ENCODE measurements at regions not wholly inside any gene's neighbourhood (a gene's known extent, or its start where the extent isn't known, plus 50 kb on each side); places are given as distances from the start of the nearest gene placed in this dataset.

DNA sequence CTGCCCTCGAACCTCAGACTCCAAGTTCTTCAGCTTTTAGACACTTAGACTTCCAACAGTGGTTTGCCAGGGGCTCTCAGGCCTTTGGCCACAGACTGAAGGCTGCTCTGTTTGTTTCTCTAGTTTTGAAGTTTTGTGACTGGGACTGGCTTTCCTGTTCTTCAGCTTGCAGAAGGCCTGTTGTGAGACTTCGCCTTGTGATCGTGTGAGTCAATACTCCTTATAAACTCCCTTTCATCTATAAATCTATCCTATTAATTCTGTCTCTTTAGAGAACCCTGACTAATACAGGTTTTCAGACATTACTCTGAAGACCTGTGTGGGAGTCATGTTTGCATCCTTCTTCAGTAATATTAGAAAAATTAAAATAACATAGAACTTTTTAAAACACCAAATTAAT is 289.1 kb downstream of the RMST start:
- no peak for DNase-seq
- TF ChIP-seq POLR2A (IDR thresholded peaks at IDR 0.05; ENCODE audit: low read length) (no peak), GATA1 (IDR thresholded peaks at IDR 0.05; ENCODE audit: low read depth, low read length) (no peak)

DNA sequence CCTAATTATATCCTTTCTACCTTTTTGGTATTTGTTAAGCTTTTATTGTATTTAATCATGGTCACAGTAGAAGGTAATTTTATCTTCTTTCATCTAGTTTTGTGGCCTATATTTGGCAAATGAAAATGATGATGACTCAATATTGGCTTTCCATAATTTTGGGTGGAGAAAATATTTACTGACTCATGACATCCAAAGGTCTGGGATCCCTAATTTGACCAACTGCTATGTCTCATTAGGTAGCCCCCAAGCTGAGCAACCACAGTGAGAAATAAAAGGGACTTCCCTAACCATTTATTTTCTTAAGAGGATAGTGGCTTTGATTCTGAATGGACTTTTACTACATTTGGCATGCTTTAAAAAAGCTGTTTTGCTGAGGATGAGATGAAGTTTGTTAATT is 289.5 kb downstream of the RMST start:
- TF ChIP-seq GATA1 (IDR thresholded peaks at IDR 0.05; ENCODE audit: low read depth, low read length), result no peak
- TF ChIP-seq POLR2A (IDR thresholded peaks at IDR 0.05; ENCODE audit: low read length), result no peak
- no peak for DNase-seq

DNA sequence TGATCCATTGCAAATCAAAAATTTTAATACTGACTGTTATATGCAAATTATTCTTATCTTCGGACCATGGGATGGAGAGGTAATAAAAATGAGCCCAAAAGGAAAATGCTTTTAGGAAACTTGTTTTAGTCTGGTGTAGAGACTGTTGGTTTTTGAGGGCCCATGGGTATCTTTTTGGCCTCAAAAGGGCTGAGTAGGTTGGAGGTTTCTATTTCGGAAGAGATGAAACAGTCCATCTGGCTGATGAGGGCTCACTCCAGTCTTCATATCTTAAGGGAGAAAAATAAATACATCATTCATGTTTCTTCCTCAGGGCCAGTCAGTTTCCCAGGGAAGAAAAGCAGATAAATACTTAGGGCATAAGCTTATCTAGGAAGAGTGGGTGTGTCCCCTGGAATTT is 290.7 kb downstream of the RMST start:
- TF ChIP-seq GATA1 (IDR thresholded peaks at IDR 0.05; ENCODE audit: low read depth, low read length) (no peak), POLR2A (IDR thresholded peaks at IDR 0.05; ENCODE audit: low read length) (no peak)
- DNase-seq, result no peak

DNA sequence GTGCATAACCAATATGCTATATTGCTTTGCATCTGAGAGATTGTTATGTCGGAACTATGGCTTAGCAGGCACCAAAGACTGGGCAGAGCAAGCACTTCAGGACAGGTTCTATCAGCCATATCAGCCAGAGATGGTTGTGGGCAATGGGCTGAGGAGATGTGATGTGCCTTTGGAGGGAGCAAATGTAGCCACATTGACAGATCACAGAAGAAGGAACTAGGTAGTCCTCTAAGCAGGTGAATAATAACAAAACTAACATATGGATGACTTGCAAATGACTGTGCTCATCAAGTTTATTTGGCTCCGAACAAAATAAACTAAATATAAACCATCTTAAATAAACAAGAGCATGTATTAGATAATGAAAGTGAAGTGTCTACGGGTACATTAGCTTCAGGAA is 291.7 kb downstream of the RMST start:
- TF ChIP-seq POLR2A (IDR thresholded peaks at IDR 0.05; ENCODE audit: low read length), result no peak
- DNase-seq, result no peak

DNA sequence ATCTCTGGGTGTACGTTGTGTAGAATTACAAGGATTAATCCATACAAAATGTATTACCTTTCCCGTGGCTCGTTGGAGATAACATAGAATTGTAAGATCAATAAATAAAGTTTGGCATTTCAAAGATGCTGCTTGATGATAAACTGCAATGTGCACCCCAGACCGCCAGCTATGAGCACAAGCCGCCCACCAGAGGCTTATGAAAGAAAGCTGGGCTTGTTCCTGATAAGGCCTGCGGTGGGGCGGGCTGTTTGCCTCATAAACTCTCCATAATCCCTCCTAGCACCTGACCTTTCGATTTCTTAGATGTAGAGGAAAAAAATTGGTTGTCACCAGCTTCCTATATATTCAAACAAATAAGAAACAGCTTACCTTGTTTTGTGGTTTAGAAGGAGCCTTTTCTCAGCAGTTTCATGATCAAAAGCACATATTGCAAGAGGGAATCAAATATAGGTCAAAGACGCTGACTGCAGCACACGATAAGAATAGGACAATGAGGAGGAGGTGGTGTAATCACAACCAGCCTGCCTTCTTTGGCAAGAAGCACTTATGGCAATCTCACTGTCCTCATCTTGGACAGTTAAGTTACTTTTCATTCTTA is 293.6 kb downstream of the RMST start:
- TF ChIP-seq GATA1 (IDR thresholded peaks at IDR 0.05; ENCODE audit: low read depth, low read length), result no peak
- TF ChIP-seq POLR2A (IDR thresholded peaks at IDR 0.05; ENCODE audit: low read length), result no peak
- no peak for DNase-seq

DNA sequence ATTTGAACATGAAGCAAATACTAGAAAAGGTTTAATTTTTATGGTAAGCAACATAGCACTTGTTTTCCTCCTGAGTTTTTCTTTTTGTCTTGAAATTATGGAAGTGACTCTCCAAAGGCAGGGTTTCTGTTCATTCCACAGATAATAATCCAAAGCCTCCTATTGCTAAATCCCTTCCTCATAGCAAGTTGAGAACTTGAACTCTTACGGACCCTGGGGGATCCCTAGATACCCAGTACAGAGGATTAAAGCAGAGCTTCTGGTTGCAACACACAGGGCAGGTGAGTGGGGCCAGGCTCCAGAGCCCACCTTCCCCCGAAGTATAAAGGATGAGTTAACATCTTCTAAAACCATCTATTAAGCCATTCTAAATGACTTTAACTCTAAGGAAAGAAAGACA is 294.1 kb downstream of the RMST start:
- DNase-seq, result no peak
- TF ChIP-seq POLR2A (IDR thresholded peaks at IDR 0.05; ENCODE audit: low read length) (no peak), GATA1 (IDR thresholded peaks at IDR 0.05; ENCODE audit: low read depth, low read length) (no peak)

DNA sequence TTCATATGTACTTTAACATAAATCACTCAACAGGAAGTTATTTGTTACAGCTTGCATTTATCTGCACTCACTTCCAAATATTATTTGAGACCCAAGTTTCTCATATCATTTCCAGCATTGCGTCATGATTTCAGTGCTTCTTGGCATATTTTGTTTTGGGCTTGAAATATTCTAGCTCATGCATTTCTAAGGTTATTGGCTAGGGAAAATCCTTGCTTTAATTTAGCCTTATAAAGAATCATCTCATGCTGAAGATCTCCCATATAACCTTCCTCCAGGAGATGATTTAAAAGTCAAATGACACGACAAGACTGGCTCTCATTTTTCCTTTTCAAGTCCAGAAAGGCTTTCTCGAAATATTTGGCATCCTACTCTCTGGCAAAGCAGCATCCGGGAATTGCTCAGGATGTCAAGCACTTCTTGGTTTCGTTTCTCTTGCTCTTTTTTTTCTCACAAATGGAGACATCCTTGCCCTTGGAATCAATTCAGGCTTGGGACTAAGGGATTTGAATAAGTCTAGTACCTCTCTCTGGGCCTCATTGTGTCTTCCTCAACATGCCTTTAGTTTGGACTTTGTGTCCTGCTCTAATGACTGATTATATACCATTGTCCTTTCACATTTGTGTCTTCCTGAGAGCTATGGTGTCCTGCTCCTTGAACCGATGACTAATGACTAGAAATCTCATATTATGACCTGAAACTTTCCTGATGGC is 295.0 kb downstream of the RMST start:
- DNase-seq, result no peak
- TF ChIP-seq GATA1 (IDR thresholded peaks at IDR 0.05; ENCODE audit: low read depth, low read length) (no peak), POLR2A (IDR thresholded peaks at IDR 0.05; ENCODE audit: low read length) (no peak)

DNA sequence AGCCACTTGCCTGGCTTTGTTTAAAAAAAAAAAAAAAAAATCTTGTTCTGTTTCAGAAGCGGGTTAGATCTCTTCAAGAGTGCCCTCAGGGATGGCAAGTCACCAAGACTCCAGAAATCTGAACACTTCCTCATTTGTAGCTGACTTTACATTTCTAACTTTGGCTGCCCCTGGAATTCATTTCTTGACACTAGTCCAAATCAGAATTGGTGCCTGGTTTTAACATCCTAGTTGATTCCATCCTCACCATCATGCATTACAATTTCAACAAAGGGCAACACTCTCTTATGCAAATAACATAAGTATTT is 295.5 kb downstream of the RMST start:
- TF ChIP-seq POLR2A (IDR thresholded peaks at IDR 0.05; ENCODE audit: low read length), result no peak
- TF ChIP-seq GATA1 (IDR thresholded peaks at IDR 0.05; ENCODE audit: low read depth, low read length), result no peak
- no peak for DNase-seq

DNA sequence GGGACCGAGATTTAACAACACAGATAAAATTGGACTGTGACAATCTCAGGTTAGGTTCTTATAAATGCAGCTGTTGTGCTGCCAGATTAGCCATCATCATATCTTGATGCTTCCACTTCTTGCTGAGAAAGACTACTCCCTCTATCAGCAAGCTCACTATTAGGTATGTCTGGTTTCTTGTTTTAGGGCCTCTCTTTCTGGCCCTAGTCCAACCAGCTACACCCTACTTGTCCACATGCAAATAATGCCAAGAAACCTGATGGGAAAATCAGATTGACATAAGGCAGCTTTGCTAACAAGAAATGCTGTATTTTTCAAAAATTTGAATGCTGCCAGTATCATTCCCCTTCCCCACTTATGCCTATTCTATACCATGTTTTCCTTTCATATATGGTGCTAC is 296.0 kb downstream of the RMST start:
- TF ChIP-seq POLR2A (IDR thresholded peaks at IDR 0.05; ENCODE audit: low read length) (no peak), GATA1 (IDR thresholded peaks at IDR 0.05; ENCODE audit: low read depth, low read length) (no peak)
- DNase-seq, result no peak

DNA sequence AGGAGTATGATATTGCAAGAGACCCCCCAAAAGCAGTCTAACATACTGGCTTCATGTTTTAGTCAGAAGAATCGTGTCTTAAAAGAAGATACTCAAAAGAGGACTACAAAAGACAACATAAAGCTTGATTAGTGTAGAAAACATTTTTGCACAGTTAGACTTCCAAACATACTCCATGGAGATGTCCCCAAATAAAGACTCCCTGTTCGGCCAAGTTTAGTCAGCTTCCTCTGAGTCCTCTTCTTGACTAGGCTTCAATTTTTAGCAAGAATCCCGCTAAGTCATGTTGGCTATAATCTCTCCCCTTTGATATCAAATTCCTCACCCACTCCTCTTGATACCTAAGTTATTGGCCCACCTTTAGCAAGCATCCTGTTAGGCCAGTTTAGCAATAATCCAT is 298.0 kb downstream of the RMST start:
- DNase-seq, result no peak
- TF ChIP-seq GATA1 (IDR thresholded peaks at IDR 0.05; ENCODE audit: low read depth, low read length) (no peak), POLR2A (IDR thresholded peaks at IDR 0.05; ENCODE audit: low read length) (no peak)

DNA sequence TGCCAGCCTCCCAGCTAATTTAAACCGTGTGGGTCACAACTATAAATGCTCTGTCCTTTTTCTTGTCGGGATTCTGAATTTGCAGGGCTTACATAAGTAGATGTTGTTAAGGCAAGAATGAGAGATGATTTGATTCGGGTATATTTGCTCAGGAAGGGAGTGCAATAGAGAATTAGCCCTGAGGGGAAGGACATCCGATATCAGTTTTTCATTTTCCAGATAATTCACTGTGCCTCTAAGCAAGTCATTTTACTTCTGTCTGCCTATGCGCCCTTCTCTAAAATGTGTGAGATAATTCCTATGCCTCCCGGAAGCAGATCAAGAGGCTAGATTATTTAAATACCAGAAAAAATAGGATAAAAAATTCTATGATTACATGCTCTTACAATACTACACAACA is 300.5 kb downstream of the RMST start:
- TF ChIP-seq GATA1 (IDR thresholded peaks at IDR 0.05; ENCODE audit: low read depth, low read length) (no peak), POLR2A (IDR thresholded peaks at IDR 0.05; ENCODE audit: low read length) (no peak)
- no peak for DNase-seq

DNA sequence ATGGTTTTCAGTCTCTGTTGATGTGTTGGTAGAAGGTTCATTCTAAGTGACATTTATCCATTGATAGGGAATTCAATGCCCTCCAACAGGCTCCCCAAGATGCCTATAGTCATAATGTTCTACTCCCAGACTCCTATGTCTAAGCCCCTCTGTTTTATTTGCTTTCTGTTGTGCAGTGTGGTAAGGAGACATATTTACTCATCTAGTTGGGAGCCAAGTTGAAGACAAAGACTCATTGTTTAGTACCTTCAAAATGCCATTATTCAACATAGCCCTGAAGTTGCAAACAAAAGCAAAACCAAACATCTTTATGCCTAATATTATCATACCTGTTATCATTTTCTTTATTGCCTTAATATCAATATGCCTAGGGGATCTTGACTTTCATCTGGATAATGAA is 302.1 kb downstream of the RMST start:
- no peak for DNase-seq
- TF ChIP-seq POLR2A (IDR thresholded peaks at IDR 0.05; ENCODE audit: low read length) (no peak), GATA1 (IDR thresholded peaks at IDR 0.05; ENCODE audit: low read depth, low read length) (no peak)

DNA sequence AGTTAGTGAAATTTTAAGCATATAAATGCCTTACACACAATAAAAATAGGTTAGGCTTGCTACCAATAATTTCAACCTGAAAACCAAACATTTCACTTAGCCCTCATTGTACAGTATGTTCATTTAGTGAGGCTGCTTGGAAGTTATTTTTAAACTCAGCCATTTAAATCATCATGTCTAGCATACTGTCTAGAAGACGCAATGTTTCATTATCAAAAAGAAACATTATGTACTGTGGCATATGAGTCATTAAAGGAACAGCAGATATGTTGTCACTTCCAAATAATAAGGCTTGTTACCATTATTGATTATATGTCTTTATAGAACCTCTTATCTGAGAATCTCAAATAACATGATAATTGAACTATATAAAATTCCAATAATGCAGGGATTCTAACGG is 304.7 kb downstream of the RMST start:
- TF ChIP-seq GATA1 (IDR thresholded peaks at IDR 0.05; ENCODE audit: low read depth, low read length) (no peak), POLR2A (IDR thresholded peaks at IDR 0.05; ENCODE audit: low read length) (no peak)
- no peak for DNase-seq

DNA sequence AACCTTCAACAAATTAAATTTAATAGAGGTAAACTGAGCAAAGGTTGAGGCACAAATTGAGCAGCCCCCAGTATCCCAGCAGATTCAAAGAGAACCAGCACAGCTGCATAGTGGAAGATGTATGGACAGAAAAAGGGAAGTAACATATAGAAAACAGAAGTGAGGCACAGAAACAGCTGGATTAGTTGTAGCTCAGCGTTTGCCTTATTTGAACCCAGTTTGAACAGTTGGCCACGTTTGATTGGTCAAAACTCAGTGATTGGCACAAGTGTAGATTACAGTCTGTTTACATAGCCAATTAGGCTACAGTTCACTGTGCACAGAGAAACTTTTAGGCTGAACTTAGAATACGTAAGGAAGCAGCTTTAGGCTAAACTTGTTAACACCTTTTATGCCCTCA is 315.5 kb downstream of the RMST start:
- DNase-seq, result no peak
- TF ChIP-seq POLR2A (IDR thresholded peaks at IDR 0.05; ENCODE audit: low read length) (no peak), GATA1 (IDR thresholded peaks at IDR 0.05; ENCODE audit: low read depth, low read length) (no peak)

DNA sequence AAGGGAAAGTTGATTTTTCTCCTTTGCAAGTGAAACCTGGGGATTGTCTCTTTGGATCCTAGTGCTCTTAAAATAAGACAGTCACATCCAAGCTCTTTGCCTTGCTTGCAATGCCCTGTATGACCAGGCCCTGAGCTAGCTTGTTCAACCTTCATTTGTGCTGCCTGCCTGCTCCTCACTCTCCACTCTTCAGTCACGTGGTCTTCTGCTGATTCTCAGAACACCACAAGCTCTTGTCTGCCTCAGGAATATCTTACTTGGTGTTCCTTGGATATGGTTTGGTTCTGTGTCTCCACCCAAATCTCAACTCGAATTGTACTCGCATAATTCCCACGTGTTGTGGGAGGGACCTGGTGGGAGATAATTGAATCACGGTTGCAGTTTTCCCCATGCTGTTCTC is 318.7 kb downstream of the RMST start:
- TF ChIP-seq GATA1 (IDR thresholded peaks at IDR 0.05; ENCODE audit: low read depth, low read length), result no peak
- TF ChIP-seq POLR2A (IDR thresholded peaks at IDR 0.05; ENCODE audit: low read length), result no peak
- DNase-seq, result no peak

DNA sequence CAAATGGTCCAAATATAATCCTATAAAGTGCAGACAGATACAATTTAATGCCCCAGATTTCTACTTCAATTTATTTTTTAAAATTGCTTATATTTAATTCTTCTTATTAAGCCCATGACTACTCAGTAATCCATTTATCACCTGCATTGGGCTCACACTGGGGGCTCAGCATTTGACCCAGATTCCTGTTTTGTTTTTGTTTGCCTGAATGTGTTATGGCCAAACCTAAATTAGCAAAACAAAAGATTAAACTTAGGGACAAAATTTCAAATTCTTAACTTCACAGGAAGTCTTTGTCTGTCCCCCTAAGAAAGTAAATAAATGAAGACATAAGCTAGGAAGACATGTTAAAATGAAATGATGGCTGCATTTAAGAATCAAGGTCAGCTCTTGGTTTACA is 322.3 kb downstream of the RMST start:
- no peak for DNase-seq
- no peak for TF ChIP-seq POLR2A (IDR thresholded peaks at IDR 0.05; ENCODE audit: low read length)
- no peak for TF ChIP-seq GATA1 (IDR thresholded peaks at IDR 0.05; ENCODE audit: low read depth, low read length)
